ENCODE measurements at regions not wholly inside any gene's neighbourhood (a gene's known extent, or its start where the extent isn't known, plus 50 kb on each side); places are given as distances from the start of the nearest gene placed in this dataset.

GRCh38 chr11:8328848-8329330 is 65.2 kb upstream of the LMO1 start:
- TF ChIP-seq POLR2A (IDR thresholded peaks at IDR 0.05; ENCODE audit: extremely low read depth, insufficient read length): no peak
- TF ChIP-seq MYC (IDR thresholded peaks at IDR 0.05; ENCODE audit: low read depth, low read length): no peak
- peak; percentile 85 for TF ChIP-seq CTCF (IDR thresholded peaks at IDR 0.05; ENCODE audit: low read depth, low read length)
- 0 out of 2 replicates have a peak, but pooled peaks have one; percentile 29 for TF ChIP-seq MAX (IDR thresholded peaks at IDR 0.05; ENCODE audit: low read depth, low read length)
- DNase-seq (ENCODE audit: low read depth): peak; percentile 91
- H3K4me3 ChIP-seq (ENCODE audit: low read depth, low read length): no peak overlapping the region

DNA sequence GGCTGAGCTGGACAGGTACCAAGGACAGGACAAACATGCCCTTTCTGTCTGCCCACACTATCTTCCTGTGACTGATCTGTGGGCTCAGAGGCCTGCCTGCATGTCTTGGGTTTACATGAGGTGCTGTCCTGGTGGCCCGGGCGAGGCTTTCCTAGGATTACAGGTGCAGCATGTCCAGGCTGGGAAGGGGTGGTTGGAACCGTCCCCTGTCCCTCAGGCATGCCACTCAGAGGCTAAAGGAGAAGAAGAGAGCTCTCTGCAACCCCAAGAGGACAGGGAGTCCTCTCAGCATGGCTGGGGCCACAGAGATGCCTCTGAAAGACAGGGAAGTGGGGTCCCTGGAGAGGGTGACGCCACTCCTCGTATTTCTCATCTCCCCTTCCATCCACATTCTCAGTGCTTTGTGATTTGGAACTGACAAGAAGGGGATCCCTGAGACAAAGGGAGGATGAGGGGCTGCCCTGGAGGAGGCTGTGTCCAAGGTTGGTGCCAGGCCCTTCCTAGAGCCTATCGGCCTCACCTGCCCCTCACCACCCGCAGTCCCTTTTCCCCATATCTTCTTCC is 64.6 kb upstream of the LMO1 start:
- DNase-seq (ENCODE audit: low read depth): no peak
- no peak for TF ChIP-seq POLR2A (IDR thresholded peaks at IDR 0.05; ENCODE audit: extremely low read depth, insufficient read length)
- TF ChIP-seq MAX (IDR thresholded peaks at IDR 0.05; ENCODE audit: low read depth, low read length): no peak
- TF ChIP-seq CTCF (IDR thresholded peaks at IDR 0.05; ENCODE audit: low read depth, low read length): no peak
- TF ChIP-seq MYC (IDR thresholded peaks at IDR 0.05; ENCODE audit: low read depth, low read length): no peak
- no peak overlapping the region for H3K4me3 ChIP-seq (ENCODE audit: low read depth, low read length)

GRCh38 chr11:8327761-8328192 is 64.1 kb upstream of the LMO1 start:
- no peak for TF ChIP-seq MAX (IDR thresholded peaks at IDR 0.05; ENCODE audit: low read depth, low read length)
- peak; percentile 21 for DNase-seq (ENCODE audit: low read depth)
- no peak overlapping the region for H3K4me3 ChIP-seq (ENCODE audit: low read depth, low read length)

DNA sequence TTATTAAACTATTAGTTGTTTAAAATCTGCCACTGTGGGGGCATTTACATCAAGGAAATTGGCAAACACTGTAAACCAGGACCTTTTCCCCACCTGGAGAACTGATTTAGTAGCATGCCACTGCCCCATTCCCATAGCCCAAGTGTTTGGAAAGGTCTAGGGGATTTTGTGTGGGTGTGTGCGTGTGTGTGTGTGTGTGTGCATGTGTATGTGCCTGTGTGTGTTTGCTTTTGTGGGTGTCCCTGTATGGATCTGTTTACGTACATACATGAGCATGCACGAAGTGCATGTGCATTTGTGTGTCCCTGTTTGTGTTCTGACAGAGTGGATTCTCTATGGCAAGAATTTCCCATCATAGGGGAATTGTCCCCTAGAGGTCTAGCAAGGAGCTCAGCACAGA is 62.7 kb upstream of the LMO1 start:
- TF ChIP-seq POLR2A (IDR thresholded peaks at IDR 0.05; ENCODE audit: extremely low read depth, insufficient read length) (no peak), MYC (IDR thresholded peaks at IDR 0.05; ENCODE audit: low read depth, low read length) (no peak), MAX (IDR thresholded peaks at IDR 0.05; ENCODE audit: low read depth, low read length) (no peak), CTCF (IDR thresholded peaks at IDR 0.05; ENCODE audit: low read depth, low read length) (no peak)
- H3K4me3 ChIP-seq (ENCODE audit: low read depth, low read length): no peak overlapping the region
- no peak for DNase-seq (ENCODE audit: low read depth)

- H3K4me3 ChIP-seq (ENCODE audit: low read depth, low read length): no peak overlapping the region
- TF ChIP-seq POLR2A (IDR thresholded peaks at IDR 0.05; ENCODE audit: extremely low read depth, insufficient read length) (no peak), MYC (IDR thresholded peaks at IDR 0.05; ENCODE audit: low read depth, low read length) (no peak), CTCF (IDR thresholded peaks at IDR 0.05; ENCODE audit: low read depth, low read length) (no peak), MAX (IDR thresholded peaks at IDR 0.05; ENCODE audit: low read depth, low read length) (no peak)
- no peak for DNase-seq (ENCODE audit: low read depth)
Measured at GRCh38 chr11:8325591-8326304, 62.1 kb upstream of the LMO1 start.
